ENCODE measurements at regions not wholly inside any gene's neighbourhood (a gene's known extent, or its start where the extent isn't known, plus 50 kb on each side); places are given as distances from the start of the nearest gene placed in this dataset.

- H3K4me2 ChIP-seq (ENCODE audit: low read length): no peak overlapping the region
- BruUV-seq (replicated peaks): no TSS peak
- ChIA-PET POLR2A (no interaction called here), CTCF (ENCODE audit: unreplicated experiment) (no interaction called here)
- no peaks in the 10 kb centered on the region for H3K9me2 ChIP-seq (ENCODE audit: insufficient read depth, low read length)
- no peak overlapping the region for H3K27ac ChIP-seq (ENCODE audit: low read depth, low read length, poor library complexity, severe bottlenecking)
- no peaks in the 10 kb centered on the region for H3K79me2 ChIP-seq (ENCODE audit: insufficient read depth, low read depth, low read length)
- intact Hi-C loops (cut with micrococcal nuclease; ENCODE audit: unreplicated experiment): no loop called here
- H4K20me1 ChIP-seq (ENCODE audit: insufficient read depth, low read length): no peaks in the 10 kb centered on the region
- no peaks in the 10 kb centered on the region for H3K9me3 ChIP-seq (ENCODE audit: low read length)
- DNase-seq (ENCODE audit: low spot score): no peak
- H2AFZ ChIP-seq (ENCODE audit: low read length): no peak overlapping the region
- H3K36me3 ChIP-seq (ENCODE audit: insufficient read depth, low read length): no peaks in the 10 kb centered on the region
- H3K4me1 ChIP-seq (ENCODE audit: insufficient read depth, low read length, poor library complexity, severe bottlenecking): no peaks in the 10 kb centered on the region
- H3K4me3 ChIP-seq (ENCODE audit: low read depth, low read length, poor library complexity, severe bottlenecking): no peak overlapping the region
- TF ChIP-seq CTCF (conservative IDR thresholded peaks at IDR 0.05; ENCODE audit: low read length): no peak
- no peak for TF ChIP-seq EZH2phosphoT487 (IDR thresholded peaks at IDR 0.05; ENCODE audit: borderline replicate concordance, low read depth, low read length)
Observed at GRCh38 chr4:71258323-71258722, 80.5 kb upstream of the SLC4A4 start.

GRCh38 chr4:71259280-71259679 lies 79.5 kb upstream of the SLC4A4 start:
- intact Hi-C loops (cut with micrococcal nuclease; ENCODE audit: unreplicated experiment): no loop called here
- Histone ChIP-seq H3K79me2 (ENCODE audit: insufficient read depth, low read depth, low read length) (no peaks in the 10 kb centered on the region), H3K9me3 (ENCODE audit: low read length) (no peaks in the 10 kb centered on the region), H3K4me3 (ENCODE audit: low read depth, low read length, poor library complexity, severe bottlenecking) (no peak overlapping the region), H3K36me3 (ENCODE audit: insufficient read depth, low read length) (no peaks in the 10 kb centered on the region), H3K4me2 (ENCODE audit: low read length) (no peak overlapping the region), H3K27ac (ENCODE audit: low read depth, low read length, poor library complexity, severe bottlenecking) (no peak overlapping the region), H3K4me1 (ENCODE audit: insufficient read depth, low read length, poor library complexity, severe bottlenecking) (no peaks in the 10 kb centered on the region), H2AFZ (ENCODE audit: low read length) (no peak overlapping the region), H3K9me2 (ENCODE audit: insufficient read depth, low read length) (no peaks in the 10 kb centered on the region), H4K20me1 (ENCODE audit: insufficient read depth, low read length) (no peaks in the 10 kb centered on the region)
- CTCF ChIA-PET (ENCODE audit: unreplicated experiment): no interaction called here
- POLR2A ChIA-PET: interaction anchor here (0.7 kb wide), 1 partner anchor 47 kb away, joined by 3 read pairs; no protein-coding TSS in a partner anchor
- DNase-seq (ENCODE audit: low spot score): no peak
- TF ChIP-seq EZH2phosphoT487 (IDR thresholded peaks at IDR 0.05; ENCODE audit: borderline replicate concordance, low read depth, low read length): no peak
- no peak for TF ChIP-seq CTCF (conservative IDR thresholded peaks at IDR 0.05; ENCODE audit: low read length)
- no TSS peak for BruUV-seq (replicated peaks)

- DNase-seq (ENCODE audit: low spot score): no peak
- no peaks in the 10 kb centered on the region for H3K4me1 ChIP-seq (ENCODE audit: insufficient read depth, low read length, poor library complexity, severe bottlenecking)
- H3K79me2 ChIP-seq (ENCODE audit: insufficient read depth, low read depth, low read length): no peaks in the 10 kb centered on the region
- CTCF ChIA-PET (ENCODE audit: unreplicated experiment): no interaction called here
- H3K27ac ChIP-seq (ENCODE audit: low read depth, low read length, poor library complexity, severe bottlenecking): no peak overlapping the region
- H2AFZ ChIP-seq (ENCODE audit: low read length): no peak overlapping the region
- TF ChIP-seq CTCF (conservative IDR thresholded peaks at IDR 0.05; ENCODE audit: low read length) (no peak), EZH2phosphoT487 (IDR thresholded peaks at IDR 0.05; ENCODE audit: borderline replicate concordance, low read depth, low read length) (no peak)
- no peaks in the 10 kb centered on the region for H4K20me1 ChIP-seq (ENCODE audit: insufficient read depth, low read length)
- H3K4me2 ChIP-seq (ENCODE audit: low read length): no peak overlapping the region
- no peaks in the 10 kb centered on the region for H3K9me3 ChIP-seq (ENCODE audit: low read length)
- intact Hi-C loops (cut with micrococcal nuclease; ENCODE audit: unreplicated experiment): no loop called here
- no peak overlapping the region for H3K4me3 ChIP-seq (ENCODE audit: low read depth, low read length, poor library complexity, severe bottlenecking)
- BruUV-seq (replicated peaks): no TSS peak
- no peaks in the 10 kb centered on the region for H3K36me3 ChIP-seq (ENCODE audit: insufficient read depth, low read length)
- H3K9me2 ChIP-seq (ENCODE audit: insufficient read depth, low read length): no peaks in the 10 kb centered on the region
- POLR2A ChIA-PET: interaction anchor here (0.7 kb wide), 1 partner anchor 46 kb away, joined by 3 read pairs; no protein-coding TSS in a partner anchor
Observed at GRCh38 chr4:71259911-71260331, 78.9 kb upstream of the SLC4A4 start.
